NCI-H146 treated with DMSO at 0.1 percent for 48 hours (cell line): ENCODE measurements at regions not wholly inside any gene's neighbourhood (a gene's known extent, or its start where the extent isn't known, plus 50 kb on each side); places are given as distances from the start of the nearest gene placed in this dataset.
"Not testable (repeated sequence)": the region's sequence is repeated elsewhere in the genome, so short reads cannot be mapped to it uniquely, and the experiment has no call there.

Experiments
- DNase-seq: peaks from one replicate; lab custom pipeline; 2025; ENCODE audit not compliant: unreplicated experiment; lab: John Stamatoyannopoulos, UW

GRCh38 chr11:127994736-127995135 is 592.6 kb downstream of the ETS1 start:
- DNase-seq = no peak

- no peak for DNase-seq
Measured at GRCh38 chr11:127993788-127994187, 593.6 kb downstream of the ETS1 start.

- no peak for DNase-seq
Measured at GRCh38 chr11:127993281-127993680, 594.1 kb downstream of the ETS1 start.

- DNase-seq = no peak
Measured at GRCh38 chr11:127986073-127986472, 601.3 kb downstream of the ETS1 start.

GRCh38 chr11:127972816-127973215 is 614.5 kb downstream of the ETS1 start:
- DNase-seq = no peak

- no peak for DNase-seq
Measured at GRCh38 chr11:127971448-127971847, 615.9 kb downstream of the ETS1 start.

GRCh38 chr11:127966821-127967220 is 620.5 kb downstream of the ETS1 start:
- no peak for DNase-seq

GRCh38 chr11:127965939-127966668 is 621.3 kb downstream of the ETS1 start:
- no peak for DNase-seq

- DNase-seq = no peak
Measured at GRCh38 chr11:127962416-127962815, 624.9 kb downstream of the ETS1 start.

GRCh38 chr11:127950162-127950561 is 637.2 kb downstream of the ETS1 start:
- DNase-seq = no peak

GRCh38 chr11:127943763-127944162 is 643.6 kb downstream of the ETS1 start:
- DNase-seq = no peak

GRCh38 chr11:127943152-127943551 is 644.2 kb downstream of the ETS1 start:
- no peak for DNase-seq

- not testable (repeated sequence) for DNase-seq
Measured at GRCh38 chr11:127941554-127941953, 645.8 kb downstream of the ETS1 start.

- no peak for DNase-seq
Measured at GRCh38 chr11:127939000-127939399, 648.4 kb downstream of the ETS1 start.

- no peak for DNase-seq
Measured at GRCh38 chr11:127935081-127935480, 652.3 kb downstream of the ETS1 start.

- DNase-seq = not testable (repeated sequence)
Measured at GRCh38 chr11:127933961-127934360, 653.4 kb downstream of the ETS1 start.

- no peak for DNase-seq
Measured at GRCh38 chr11:127931803-127932202, 655.6 kb downstream of the ETS1 start.

- peak; percentile 65 for DNase-seq
Measured at GRCh38 chr11:127926721-127927120, 660.6 kb downstream of the ETS1 start.

GRCh38 chr11:127925475-127925874 is 661.9 kb downstream of the ETS1 start:
- DNase-seq = no peak

GRCh38 chr11:127919206-127920000 is 668.0 kb downstream of the ETS1 start:
- DNase-seq = no peak

GRCh38 chr11:127902382-127902781 is 685.0 kb downstream of the ETS1 start:
- DNase-seq = no peak
